GM18858 (cell line): ENCODE measurements at regions not wholly inside any gene's neighbourhood (a gene's known extent, or its start where the extent isn't known, plus 50 kb on each side); places are given as distances from the start of the nearest gene placed in this dataset.
"Not testable (repeated sequence)": the region's sequence is repeated elsewhere in the genome, so short reads cannot be mapped to it uniquely, and the experiment has no call there.

Source experiments
- ATAC-seq: cut with Tn5 transposase; IDR thresholded peaks from one replicate; pipeline ENCODE4 v1.9.1; 2021; ENCODE audit not compliant: unreplicated experiment

DNA sequence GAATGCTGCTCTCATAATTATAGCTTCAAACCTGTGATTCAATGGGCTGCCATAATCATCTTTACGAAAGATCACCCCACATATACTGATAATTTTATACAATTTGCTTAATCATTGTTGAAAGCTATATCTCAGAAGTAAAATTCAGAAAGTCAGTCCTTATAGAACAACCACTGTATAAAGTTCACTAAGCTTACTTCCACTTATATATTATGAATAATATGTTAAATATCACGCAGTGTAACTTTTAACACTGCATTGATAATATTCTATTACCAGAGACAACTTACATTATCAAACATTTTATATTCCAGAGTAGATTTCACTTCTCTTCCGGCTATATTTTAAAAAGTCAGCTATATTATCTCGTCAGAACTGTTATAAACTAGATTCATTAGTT is 550.1 kb upstream of the PCDH20 start:
- ATAC-seq, result no peak

- no peak for ATAC-seq
Observed at GRCh38 chr13:61960981-61961380, 545.3 kb upstream of the PCDH20 start.

- no peak for ATAC-seq
Observed at GRCh38 chr13:61954092-61954491, 538.4 kb upstream of the PCDH20 start.

- no peak for ATAC-seq
Observed at GRCh38 chr13:61950828-61951227, 535.2 kb upstream of the PCDH20 start.

DNA sequence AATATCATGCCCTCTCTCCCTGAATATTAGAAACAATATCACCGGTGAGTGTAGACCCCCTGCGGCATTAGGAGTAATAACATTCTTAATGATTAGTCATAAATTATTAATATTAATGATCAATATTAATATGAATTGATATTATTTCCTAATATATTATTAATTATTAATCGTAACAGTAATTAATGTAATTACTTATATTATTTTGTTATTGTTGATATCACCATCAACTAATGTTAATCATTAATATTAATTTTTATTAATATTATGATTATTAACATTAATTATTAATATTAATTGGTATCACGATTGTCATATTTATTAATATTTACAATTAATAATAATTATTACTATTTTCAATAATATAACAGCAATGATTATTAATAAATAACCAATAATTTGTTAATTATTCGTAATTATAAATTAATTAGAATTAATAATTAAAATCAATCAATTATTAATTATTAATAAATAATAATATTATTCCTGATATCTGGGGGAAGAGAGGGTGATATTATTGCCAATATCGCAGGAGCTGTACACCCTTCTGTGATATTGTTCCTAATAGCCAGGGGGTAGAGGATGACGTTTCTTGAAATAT is 528.8 kb upstream of the PCDH20 start:
- no peak for ATAC-seq

DNA sequence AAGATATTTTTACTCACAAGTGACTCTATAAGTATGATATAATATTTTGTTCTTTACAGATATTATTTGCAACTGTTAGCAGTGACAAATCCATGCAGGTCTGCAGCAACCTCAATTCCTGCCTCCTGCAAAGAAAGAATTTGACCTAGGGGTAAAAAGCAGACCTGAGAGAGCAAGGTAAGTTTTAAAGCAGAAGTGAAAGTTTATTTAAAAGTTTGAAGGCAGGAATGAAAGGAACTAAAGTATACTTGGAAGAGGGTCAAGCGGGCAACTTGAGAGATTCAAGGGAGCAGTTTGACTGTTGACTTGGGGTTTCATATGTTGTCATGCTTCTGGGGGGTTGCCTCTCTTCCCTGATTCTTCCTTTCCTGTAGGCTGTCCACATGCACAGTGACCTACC is 520.1 kb upstream of the PCDH20 start:
- no peak for ATAC-seq

- ATAC-seq, result no peak
Observed at GRCh38 chr13:61927648-61928047, 512.0 kb upstream of the PCDH20 start.

GRCh38 chr13:61918841-61919240 is 503.2 kb upstream of the PCDH20 start:
- no peak for ATAC-seq

DNA sequence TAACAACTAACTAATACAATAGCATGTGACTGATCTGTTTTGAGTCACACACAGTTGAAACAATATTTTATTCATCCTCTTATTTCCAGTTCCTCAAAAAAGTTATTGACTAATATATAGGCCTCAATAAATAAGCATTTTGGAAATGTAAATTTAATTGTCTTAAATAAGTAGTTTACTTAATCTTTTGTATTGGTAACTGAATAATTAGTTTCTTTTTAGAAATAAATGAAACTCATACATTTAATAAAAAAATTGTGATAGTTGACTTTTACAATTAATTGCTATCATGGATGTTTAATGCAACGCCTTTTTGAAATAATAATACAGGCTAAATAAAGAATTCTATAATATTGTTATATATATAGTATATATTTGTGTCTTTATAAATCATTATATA is 500.8 kb upstream of the PCDH20 start:
- no peak for ATAC-seq

DNA sequence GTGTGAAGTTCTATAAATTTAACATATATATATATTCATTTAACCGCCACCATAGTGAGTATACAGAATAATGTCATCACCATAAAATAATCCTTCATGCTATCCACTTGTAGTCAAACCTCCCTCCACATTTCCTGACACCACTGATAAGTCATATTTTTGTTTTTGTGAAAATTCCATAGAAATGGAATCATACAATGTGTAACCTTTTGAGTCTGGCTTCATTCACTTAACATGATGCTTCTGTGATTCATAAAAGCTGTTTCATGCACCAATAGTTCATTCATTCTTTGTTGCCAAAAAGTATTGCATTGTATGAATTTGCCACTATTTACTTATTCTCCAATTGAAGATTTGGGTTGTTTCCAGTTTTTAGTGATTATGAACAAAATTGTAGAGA is 497.5 kb upstream of the PCDH20 start:
- ATAC-seq, result no peak

GRCh38 chr13:61908906-61909615 is 493.4 kb upstream of the PCDH20 start:
- ATAC-seq, result no peak

GRCh38 chr13:61905054-61905453 is 489.4 kb upstream of the PCDH20 start:
- no peak for ATAC-seq

DNA sequence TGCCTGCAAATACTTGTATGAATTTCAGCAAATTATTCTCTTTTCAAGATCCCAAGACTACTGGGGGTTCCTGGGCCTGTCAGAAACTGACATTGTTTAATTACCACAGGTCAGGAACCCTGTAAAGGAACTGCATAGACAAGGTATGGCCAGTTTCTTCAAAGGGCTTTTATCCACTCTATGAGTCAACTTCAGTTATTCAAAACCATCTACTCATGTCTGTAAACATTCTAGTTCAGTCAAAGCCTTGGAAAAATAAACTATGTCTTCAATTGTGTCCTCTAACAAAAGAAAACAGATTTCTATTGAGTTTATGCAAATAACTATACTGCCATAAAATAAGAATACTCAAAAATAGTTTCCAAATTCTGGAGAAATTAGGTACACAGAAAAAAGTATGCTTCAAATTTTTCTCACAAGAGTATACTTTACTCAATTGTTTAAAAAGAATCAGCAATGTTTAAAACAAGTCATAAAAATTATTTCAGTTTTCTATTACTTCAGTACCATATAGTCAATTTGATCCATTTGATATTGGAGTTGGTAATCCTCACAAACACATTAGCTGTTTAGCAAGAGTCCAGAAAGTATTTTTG is 486.4 kb upstream of the PCDH20 start:
- no peak for ATAC-seq

- ATAC-seq, result no peak
Observed at GRCh38 chr13:61900033-61900432, 484.4 kb upstream of the PCDH20 start.

DNA sequence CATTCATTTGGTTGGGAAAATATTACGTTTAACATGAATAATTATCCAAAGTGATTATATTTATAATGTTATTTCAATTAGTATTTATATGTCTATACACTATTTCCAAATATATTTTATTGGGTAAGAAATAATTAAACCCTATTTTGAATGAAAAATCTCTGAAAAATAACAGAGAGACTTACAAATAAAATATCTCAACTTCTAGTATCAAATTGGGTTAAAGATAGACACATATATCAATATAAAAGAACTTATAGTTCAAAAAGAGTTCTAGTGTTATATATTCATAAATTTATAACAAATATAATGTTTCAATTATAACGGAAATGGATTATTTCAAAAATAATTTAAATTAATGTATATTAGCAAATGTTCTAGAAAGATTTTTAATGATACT is 482.6 kb upstream of the PCDH20 start:
- no peak for ATAC-seq

- ATAC-seq, result no peak
Observed at GRCh38 chr13:61891401-61891800, 475.8 kb upstream of the PCDH20 start.

- no peak for ATAC-seq
Observed at GRCh38 chr13:61884830-61885229, 469.2 kb upstream of the PCDH20 start.

DNA sequence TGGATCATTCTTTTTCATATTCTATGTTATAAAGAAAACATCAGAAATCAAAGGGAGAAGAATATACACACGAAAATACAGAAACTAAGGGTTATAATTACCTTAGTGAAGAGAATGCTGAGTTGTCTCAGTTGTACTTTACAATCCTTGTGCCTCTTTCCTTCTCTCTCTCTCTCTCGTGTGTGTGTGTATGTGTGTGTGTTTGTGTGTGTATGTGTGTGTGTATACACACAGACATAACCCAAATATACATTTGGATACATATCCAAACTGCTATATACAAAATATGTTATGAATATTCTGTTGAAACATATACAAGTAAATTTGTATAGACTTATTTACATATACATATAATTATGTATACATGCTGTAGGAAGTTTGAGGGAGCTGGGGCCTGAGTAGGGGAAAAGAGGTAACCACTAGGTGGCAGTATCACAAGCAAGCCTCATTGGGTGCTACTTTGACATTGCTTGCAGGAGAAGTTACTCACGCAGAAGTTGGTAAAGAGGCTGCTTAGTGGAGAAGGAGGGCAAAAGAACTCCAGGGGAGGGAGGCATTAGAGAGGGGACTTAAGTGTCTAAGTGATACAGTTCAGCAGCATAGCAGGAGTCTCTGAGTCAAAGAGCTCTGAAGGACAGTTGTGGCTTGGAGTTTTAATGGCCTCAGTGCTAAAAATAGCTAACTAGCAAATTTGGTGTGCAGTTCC is 465.1 kb upstream of the PCDH20 start:
- ATAC-seq, result peak; percentile 87

DNA sequence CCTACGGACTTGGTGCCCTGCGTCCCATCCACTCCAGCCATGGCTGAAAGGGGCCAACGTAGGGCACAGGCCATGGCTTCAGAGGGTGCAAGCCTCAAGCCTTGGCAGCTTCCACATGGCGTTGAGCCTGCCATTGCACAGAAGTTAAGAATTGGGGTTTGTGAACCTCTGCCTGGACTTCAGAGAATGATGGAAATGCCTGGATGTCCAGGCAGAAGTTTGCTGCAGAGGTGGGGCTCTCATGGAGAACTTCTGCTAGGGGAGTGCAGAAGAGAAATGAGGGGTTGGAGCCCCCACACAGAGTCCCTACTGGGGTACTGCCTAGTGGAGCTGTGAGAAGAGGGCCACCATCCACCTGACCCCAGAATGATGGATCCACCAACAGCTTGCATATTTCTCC is 462.9 kb upstream of the PCDH20 start:
- not testable (repeated sequence) for ATAC-seq

GRCh38 chr13:61874970-61875579 is 459.4 kb upstream of the PCDH20 start:
- no peak for ATAC-seq

- ATAC-seq, result no peak
Observed at GRCh38 chr13:61873717-61874116, 458.1 kb upstream of the PCDH20 start.

- no peak for ATAC-seq
Observed at GRCh38 chr13:61857198-61857597, 441.5 kb upstream of the PCDH20 start.
